ENCODE measurements at regions not wholly inside any gene's neighbourhood (a gene's known extent, or its start where the extent isn't known, plus 50 kb on each side); places are given as distances from the start of the nearest gene placed in this dataset.

DNA sequence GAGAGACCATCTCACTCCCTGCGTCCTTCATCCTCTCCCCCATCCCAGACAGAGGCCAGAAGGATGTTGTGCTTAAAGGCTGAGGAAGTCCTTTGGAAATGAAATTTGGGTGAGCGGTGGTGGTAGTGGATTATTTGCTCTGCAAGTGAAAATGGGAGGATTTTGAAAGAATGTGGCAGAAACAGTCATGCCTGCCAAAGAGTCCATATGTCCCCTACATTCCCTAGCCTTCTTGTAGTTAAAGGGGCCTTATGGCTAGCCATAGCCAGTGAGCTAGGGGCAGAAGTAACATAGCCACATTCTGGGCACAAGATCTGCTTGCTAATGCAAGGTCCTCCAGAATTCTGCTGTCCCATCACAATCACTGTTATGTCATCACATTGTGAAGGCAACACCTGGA is 360.2 kb upstream of the TSHZ3 start:
- no peak for DNase-seq (ENCODE audit: low spot score)

DNA sequence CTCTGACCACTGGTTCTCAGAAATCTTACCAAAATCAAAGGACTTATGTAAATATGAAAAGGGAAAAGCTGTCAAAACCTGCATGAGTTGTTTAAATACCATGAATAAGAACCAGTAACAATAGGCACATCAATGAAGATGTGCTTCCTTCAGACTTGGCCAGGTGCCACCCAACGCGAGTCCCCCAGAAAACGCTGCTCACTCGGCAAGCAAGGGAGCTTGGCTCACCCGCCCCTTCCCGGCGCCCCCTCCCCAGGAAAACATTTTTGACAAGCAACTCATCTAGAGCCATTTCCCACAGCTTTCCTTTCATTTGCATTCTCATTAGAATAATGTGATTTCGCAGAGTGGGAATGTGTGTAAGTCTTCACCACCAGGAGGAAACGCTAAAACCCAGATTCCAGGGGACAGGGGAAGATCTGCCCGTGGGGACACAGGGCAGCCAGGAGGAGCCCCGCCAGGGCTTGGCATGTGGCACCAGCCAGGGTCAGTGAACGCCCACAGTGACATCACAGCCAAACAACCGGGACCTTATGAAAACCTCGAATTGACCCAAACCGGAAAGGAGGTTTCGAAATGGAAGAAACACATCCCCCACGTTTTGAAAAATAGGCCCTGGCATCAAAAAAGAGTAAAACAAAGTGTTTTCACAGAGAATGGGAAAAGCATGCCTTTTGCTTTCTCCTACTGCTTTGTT is 366.2 kb upstream of the TSHZ3 start:
- no peak for DNase-seq (ENCODE audit: low spot score)

DNA sequence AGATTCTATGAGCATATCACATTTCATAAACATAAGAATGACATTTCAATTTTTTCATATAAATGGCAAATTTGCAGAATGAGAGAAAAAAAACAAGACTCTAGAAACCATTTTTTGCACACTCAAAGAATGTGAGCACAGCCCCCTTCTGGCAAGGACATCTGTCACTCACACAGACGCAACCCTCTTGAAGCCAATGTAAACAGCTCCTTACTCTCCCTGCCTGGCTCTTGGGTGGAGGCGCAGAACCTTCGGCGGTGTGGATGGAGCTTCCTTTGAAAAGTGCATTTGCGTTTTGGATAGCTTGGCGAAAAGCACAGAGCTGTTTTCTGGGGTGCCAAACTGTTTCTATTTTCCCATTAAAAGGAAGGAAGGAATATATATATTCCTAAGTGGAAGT is 367.6 kb upstream of the TSHZ3 start:
- DNase-seq (ENCODE audit: low spot score): no peak

GRCh38 chr19:31717269-31717923 is 368.2 kb upstream of the TSHZ3 start:
- DNase-seq (ENCODE audit: low spot score): no peak

DNA sequence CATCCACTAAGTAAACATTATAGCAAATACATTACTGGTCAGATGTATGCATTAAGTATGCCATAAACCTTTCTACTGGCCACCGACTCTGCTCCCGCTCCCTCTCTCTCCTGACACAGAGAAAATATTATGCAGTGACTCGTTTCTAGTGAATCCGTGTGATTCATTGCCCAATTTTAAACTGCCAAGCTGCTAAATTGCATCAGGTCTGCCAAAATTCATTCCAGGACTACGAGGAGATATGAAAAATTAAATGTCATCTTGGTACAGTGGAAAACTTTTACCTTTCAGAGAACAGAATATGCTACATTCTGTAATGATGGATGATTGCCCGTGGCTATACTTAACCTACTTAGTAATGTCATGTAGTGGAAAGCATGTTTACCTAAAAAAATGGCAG is 368.8 kb upstream of the TSHZ3 start:
- no peak for DNase-seq (ENCODE audit: low spot score)

- DNase-seq (ENCODE audit: low spot score): no peak
These were observed 369.7 kb upstream of the TSHZ3 start for GRCh38 chr19:31718898-31719297.

DNA sequence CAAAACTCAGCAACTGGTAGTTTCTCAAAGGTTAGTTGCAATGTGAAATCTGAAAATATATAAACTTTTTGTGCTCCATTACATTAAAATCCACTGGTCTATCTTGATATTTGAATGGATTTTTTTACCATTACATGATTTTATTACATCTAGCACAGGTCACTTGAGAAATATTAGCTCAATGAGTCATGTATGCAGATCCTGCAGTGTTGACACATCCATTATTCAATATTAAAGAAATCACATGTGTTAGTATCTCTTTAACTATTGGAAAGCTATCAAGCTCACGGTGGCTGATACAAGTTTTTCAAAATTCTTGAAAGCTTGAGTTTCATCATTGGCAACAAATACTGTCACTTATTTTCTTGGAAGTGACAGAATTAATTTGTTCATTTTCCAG is 373.9 kb upstream of the TSHZ3 start:
- DNase-seq (ENCODE audit: low spot score): no peak

DNA sequence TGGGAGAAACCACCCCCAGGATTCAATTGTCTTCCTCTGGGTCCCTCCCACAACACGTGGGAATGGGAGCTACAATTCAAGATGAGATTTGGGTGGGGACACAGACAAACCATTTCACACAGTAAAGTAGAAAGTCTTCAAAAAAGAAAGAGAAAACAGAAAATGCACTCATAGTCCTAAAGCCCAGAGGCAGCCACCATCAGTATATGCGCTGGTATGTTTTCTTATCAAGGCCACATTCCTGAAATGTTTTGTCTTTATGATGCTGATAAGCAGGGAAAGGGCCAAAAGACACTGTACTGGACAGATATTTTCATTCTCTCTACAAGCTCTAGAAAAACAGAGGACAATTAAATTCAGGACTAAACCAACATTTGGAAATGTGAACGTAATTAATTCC is 375.8 kb upstream of the TSHZ3 start:
- DNase-seq (ENCODE audit: low spot score): no peak

DNA sequence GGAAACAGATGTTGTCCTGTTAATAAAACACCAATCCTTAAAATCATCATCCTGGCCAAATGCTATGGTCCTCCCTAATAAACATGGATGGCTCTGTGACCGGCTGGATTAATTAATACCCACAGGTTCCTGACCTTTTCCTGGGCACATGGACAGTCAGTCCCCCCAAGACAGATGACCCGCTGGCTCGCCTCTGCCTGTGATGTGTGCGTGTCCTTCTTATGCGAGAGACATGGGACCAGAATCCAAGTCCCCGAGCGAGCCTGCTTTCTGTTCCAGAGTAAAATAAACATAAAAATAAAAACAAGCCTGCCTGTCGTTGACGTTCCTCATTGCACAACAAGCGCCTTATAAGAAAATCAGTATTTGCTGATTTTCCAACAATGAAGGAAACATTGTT is 378.3 kb upstream of the TSHZ3 start:
- no peak for DNase-seq (ENCODE audit: low spot score)

- DNase-seq (ENCODE audit: low spot score): no peak
These were observed 381.0 kb upstream of the TSHZ3 start for GRCh38 chr19:31730270-31730669.

DNA sequence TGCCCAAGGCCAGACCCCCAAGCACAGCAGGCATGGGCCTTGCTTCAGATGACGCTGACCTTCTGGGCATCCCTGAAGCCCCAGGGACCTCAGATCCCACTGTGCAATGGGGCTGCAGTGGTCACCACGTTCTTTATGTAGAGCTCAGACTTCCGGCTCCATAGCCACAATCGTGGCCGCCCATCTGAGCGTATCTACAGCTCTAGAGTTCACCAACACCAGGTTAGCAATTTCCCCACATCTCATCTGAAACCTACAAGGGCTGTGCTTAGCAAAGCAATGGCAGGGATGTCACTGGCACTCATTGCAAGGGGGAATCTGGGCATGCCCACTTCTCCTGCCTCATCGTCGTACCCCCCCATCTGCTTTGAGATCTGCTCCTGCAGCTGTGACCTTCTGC is 384.4 kb upstream of the TSHZ3 start:
- DNase-seq (ENCODE audit: low spot score): no peak

DNA sequence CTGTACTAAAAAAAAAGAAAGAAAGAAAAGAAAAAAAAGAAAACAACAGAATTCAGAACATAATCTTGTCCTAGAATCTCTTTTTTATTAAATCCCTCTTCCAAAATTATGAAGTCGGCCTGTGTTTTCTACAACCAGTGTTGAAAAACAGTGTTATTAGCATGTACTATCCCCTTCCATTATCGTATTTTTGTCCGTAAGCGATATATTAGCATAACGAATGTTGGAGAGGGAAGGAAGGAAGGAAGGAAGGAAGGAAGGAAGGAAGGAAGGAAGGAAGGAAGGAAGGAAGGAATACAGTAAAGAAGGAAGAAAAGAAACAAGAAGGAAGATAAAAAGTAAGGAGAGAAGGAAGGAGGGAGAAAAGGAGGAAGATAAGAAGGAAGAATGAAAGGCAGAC is 393.0 kb upstream of the TSHZ3 start:
- DNase-seq (ENCODE audit: low spot score): no peak

DNA sequence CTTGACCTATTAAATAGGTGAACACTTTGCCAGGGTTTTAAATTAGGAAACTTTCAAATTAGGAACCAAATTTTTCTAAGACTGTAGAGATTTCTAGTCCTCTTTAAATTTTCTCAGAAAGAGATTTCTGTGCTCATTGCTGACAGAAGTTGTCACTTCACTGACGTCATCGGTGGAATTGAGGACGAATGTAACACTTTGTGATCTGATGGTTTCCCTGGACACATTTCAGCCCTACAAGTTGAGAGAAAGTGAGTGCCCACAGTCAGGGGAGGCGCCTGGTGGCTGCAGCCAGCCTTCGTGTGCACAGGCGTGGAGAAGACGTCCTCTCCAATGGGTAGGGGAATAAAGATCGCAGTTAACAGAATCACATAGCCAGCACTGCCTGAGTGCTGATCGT is 396.5 kb upstream of the TSHZ3 start:
- no peak for DNase-seq (ENCODE audit: low spot score)

DNA sequence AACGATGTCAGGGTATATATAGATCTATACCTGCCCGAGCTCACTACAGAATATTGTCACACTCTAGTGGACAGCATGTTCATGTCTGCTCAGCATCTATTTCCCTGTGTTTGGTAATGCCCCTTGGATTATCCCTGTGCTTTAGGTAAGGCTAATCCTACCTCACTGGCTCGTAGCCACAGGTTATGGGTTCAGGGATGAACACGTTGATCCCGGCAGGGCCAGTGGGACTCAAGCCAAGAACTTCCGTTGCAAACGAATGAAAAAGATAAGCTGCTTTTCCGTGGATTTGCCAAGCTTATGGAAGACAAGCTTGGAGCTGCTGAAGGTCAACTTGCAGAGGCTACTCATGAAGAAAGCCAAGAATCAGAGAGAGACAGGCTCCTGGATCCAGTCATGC is 400.0 kb upstream of the TSHZ3 start:
- no peak for DNase-seq (ENCODE audit: low spot score)

DNA sequence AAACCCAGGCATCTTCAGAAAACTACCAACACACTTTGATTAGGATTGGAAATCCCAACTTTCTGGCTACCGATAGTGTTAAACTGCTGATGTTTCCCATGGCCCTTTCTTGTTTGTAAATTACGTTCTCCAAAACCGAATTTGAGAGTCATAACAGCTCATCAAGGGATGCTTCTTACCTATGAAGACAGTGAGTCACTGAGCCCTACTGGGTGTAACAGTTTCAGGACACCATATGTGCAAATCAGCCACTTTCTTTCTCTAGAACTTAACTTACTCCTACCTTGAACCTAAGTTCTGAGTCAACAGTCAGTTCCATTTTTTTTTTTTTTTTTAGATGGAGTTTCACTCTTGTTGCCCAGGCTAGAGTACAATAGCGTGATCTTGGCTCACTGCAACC is 410.1 kb upstream of the TSHZ3 start:
- DNase-seq (ENCODE audit: low spot score): no peak

- DNase-seq (ENCODE audit: low spot score): no peak
These were observed 412.2 kb upstream of the TSHZ3 start for GRCh38 chr19:31761281-31761913.

DNA sequence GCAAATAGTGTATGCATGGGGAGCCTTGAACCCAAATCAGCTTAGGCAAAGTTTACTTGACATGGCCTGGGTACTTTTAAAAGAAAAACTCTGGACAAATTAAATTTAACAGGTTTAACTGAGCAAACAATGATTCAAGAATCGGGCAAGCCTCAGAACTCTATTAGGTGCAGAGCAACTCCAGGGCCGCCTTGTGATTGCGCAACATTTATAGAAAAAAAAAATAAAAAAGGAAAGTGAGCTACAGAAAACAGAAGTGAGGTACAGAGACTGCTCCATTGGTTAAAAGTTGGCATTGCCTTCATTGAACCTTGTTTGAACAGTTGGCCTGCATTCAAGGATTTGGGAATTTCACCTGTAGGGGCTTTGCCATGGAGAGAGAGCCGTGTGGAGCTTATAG is 421.0 kb upstream of the TSHZ3 start:
- no peak for DNase-seq (ENCODE audit: low spot score)

DNA sequence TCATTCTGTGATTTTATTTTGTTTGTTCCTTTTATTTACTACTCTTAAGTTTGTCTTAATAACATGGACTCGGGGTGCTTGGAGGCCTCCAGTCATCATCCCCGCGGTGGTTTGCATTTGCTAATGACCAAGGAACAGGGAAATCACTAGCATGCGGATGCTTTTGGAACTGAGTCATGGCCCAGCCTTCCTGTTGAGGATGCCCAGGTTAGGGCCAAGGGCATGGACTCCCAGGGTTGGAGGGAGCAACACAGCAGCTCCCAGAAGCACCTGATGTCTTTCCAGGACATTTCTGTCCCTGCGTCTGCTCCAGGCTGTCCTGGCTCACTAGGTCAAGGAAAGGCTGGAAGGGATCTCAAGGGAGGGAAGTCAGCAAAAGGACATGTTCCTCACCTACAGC is 423.7 kb upstream of the TSHZ3 start:
- DNase-seq (ENCODE audit: low spot score): no peak

DNA sequence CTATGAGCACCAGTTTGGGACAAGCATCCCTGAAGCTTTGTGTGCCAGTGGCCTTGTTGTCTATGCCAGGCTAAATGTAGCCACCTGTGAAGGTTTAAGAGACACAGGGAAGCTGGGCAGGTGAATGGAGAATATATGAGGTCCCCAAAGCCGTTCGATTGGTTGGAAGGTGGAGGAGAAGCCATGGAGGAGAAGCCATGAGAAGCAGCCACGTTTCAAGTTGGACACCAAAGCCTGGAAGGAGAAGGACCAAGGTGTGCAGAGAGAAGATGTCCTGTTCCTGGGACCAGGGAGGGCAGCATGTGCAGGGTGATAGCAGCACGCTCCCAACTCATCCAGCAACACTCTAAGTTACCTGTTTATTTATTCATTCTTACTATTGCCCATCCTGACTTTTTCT is 432.3 kb upstream of the TSHZ3 start:
- DNase-seq (ENCODE audit: low spot score): no peak

DNA sequence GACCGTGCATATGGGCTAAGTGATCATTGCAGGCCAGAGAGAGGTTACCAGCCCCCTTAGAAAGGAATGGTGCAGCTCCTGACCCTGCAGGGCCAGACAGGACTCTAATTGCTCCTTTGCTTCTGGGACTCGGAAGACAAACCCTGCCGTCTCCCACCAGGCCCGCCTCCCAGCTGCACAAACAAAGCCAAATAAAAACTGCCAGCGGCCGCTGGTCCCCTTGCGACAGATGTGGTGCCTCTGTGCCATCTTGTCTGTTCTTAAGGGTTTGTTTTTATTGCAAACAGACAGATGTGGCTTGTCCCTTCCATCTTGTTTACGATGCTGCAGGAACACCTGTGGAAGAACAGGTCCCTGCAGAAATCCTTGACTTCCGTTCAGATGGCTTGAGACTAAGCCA is 434.4 kb upstream of the TSHZ3 start:
- no peak for DNase-seq (ENCODE audit: low spot score)

DNA sequence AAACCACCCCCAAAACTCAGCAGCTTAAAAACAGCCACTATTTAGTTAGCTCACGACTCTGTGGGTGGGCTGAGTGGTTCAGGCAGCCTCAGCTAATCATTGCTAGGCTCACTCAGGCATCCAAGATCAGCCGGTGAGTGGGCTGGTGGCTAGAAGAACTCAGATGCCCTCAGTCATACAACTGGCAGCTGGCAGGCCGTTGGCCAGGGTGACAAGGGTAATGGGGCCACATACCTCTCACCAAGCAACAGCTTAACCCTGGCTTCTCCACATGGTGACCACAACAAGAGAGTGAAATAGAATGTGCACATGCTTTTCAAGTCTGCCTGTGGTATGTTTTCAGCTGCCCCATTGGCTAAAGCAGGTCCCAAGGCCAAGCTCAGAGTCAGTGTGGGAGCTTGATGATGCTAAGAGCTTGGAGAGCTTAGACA is 435.4 kb upstream of the TSHZ3 start:
- DNase-seq (ENCODE audit: low spot score): no peak

DNA sequence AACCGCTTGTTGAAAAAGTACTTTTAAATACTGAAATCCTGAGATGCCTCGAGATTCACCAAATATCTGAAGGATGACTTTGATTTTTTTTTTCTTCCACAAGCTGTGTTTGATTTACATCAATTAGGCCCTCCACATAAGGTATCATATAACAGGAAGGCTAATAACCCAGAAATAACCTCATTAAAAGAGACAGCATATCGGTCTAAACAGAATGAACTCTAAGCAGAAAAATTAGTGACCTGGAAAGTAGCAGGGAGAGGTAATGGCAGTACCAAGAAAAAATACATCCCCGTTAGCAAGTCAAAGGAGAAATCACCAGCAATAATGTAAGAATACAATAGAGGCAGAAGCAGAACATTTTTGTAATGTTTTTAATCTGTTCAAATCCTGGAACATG is 452.4 kb upstream of the TSHZ3 start:
- no peak for DNase-seq (ENCODE audit: low spot score)

GRCh38 chr19:31803835-31804446 is 454.7 kb upstream of the TSHZ3 start:
- DNase-seq (ENCODE audit: low spot score): no peak
